DMS79 treated with DMSO at 0.1 percent for 48 hours (cell line): ENCODE measurements at regions not wholly inside any gene's neighbourhood (a gene's known extent, or its start where the extent isn't known, plus 50 kb on each side); places are given as distances from the start of the nearest gene placed in this dataset.

ENCODE experiments used
- DNase-seq: peaks from one replicate; lab custom pipeline; 2025; lab: John Stamatoyannopoulos, UW

DNA sequence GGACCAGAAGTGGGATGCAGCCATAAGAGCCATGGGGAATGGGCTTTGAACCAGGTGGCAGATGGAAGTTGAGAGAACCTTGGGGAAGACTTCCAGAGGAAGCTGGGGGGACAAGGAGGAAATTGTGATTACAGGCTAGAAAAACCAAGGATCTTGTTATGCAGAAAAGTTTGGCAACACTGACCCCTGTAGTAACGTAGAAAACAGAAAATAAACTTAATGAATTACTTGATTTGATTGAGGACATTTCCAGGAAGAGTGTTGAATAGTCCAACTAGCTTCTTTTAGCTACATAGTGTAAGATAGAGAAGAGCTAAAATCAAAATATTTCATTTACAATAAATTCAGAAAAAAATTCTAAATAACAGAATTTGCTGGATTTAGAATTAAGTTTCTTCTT is 91.9 kb upstream of the GPC1 start:
- DNase-seq, result no peak

DNA sequence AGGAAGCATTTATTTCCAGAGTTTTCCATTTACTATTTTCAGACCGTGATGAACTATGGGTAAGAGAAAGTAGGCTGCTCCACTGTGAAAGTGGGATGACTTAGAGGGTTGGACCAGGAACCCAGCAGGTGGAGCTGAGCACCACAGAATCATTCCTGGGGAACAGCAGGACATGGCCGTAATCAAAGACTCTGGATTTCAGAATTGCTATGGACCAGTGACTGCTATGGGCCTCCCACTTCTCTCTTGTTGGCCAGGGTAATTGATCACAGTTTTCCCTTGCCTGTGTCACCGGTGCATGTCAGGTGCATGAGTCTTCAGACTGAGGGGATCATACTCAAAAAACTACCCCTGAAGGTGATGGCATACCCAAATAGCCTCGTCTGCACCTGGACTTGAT is 90.6 kb upstream of the GPC1 start:
- no peak for DNase-seq

DNA sequence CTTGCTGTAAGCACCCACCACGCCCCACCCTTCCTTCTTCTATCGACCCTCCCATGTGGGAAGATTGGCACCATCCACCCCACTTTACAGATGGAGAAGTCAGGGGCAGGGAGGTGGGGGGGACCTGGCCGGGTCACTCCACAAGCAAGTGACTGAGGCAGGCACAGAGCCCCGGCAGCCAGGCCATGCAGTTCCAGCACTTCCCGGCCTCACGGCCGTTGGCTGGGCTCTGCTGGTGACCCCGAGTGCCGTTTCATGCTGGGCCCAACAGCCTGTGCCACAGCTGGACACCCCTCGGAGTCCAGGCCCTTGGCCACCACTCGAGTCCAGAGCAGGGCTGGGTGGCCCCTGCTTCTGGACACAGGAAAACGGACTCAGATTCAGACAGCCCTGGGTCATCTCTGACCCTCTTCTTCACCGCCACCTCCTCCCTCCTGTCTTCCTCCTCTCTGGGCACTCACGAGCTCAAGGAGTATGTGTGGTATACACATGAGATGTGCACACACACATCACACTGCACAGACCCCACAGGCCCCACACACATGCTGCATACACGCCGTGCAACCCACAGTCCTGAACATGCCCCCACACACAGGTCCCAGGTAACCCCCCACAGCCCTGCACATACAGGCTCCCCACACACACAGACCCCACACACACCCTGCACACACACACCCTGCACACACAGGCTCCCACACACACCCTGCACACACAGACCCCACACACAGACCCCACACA is 89.3 kb upstream of the GPC1 start:
- no peak for DNase-seq

DNA sequence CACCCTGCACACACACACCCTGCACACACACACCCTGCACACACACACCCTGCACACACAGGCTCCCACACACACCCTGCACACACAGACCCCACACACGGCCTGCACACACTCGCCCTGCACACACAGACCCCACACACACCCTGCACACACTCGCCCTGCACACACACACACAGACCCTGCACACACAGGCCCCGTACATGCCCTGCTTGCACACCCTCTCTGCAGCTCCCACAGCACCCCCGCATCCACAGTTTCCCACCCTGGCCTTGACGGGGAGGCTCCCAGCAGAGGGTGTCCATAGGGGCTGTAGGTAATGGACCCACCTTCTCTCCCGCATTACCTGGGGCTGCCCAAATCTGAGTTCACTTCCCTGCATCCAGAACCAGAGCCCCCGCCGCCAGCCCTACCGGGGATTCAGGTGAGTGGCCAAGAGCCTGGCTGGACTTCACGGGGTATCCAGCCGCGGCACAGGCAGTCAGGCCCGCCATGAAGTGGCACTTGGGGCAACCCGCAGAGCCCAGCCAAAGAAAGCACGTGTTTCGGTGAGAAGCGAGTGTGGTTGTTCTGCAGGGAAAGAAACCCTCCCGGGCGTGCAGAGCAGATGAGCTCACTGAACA is 88.6 kb upstream of the GPC1 start:
- DNase-seq, result no peak

DNA sequence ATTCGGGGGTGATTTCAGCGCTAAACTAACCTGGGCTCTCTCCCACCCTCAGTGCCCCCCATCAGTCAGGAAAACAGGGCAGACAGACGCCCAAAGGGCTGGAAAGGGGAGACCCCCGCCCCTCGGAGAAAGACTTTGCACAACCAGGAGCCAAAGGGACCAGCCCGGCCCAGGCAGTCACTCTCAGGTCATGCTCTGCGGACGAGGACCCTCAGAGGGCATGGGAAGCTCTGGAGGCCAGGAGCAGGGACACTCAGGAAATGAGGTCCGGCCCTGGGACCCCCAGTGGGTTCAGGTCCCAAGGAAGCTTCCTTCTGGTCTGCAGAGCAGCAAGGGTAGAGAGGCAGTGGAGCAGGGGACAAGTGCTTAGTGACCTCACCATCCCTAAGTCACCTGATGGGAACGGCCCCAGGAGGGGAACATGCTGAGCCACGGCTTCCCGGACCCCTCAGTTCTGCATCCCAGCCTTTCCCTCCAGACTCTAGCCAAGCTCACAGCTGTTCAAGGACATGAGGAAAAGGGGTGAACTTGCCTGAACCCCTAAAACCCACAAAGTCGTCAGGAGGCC is 88.0 kb upstream of the GPC1 start:
- no peak for DNase-seq

DNA sequence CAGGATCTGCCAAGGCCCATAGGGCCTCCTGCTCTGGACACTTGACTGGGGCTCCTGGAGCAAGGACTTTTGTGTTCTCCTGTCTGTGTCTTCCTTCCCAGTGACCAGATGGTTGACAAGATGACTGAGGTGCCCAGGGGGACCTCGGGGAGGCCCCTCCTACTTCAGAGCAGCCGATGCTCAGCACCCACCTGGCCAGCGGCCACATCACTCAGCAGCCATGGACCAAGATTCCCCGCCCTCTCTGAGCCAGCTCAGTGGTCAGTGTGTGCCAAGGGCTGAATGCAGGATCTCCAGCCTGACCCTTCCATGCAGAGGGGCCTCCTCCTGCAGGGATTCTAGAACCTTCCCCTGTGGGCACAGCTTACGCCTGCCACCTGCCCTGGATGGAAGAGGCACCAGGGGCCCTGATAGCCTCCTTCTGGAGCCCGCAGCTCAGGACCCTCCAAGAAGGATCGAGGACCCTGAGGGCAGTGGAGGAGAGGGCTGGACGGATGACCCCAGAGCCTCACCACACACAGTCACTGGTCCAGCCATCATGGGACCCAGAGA is 87.4 kb upstream of the GPC1 start:
- no peak for DNase-seq

DNA sequence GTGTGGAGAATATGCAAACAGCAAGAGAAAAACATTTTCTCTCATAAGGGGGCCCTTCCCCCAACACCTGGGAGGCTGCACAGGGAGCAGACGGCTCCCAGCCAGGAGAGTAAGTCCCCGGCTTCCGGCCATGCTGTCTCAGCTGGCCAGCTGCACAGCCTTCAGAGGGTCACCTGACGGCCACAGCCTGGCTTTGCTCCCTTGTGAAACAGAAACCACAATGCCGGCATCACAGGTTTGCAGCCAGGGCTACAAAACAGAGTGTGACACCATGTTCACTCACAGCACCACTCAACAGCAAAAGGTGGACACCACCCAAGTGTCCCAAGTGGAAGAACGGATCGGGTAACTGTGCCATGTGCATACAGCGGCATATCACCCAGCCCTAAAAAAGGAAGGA is 86.9 kb upstream of the GPC1 start:
- DNase-seq, result no peak

DNA sequence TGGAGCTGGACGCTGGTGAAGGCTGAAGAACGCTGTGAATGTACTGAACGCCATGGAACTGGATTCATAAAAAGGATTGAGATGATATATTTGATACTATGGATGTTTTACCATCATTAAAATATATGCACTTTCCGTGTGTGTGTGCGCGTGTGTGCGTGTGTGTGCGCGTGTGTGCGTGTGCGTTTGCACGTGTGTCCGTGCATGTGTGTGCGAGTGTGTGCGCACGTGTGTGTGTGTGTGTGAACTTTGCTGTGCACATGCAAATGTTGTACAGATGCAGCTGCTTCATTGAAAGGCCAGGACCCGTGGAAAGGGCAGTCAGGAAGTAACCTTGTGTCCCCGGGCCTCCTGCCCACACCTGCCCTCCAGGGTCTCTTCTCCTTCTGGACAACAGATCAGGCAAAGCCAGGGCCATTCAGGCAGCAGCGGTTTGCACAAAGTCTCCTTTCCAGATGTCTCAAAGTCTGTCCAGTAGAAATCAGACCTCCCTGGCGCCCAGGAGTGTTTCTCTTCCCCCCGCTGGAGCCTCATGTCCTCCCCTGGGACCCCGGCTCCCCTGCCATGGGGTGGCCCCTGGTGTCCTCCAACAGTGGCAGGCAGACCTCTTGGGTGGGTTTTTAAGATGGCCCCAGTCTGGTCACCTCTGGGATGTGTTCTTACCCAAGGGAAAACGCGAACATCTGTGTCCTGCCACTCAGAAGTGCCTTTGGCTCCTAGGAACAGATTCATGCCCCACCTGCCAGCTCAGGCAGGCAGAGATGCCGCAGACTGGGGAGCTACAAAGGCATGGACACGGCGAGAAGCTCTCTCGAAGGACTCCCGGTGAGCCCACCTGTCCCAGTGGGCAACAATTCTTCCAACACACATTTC is 86.1 kb upstream of the GPC1 start:
- DNase-seq, result no peak

DNA sequence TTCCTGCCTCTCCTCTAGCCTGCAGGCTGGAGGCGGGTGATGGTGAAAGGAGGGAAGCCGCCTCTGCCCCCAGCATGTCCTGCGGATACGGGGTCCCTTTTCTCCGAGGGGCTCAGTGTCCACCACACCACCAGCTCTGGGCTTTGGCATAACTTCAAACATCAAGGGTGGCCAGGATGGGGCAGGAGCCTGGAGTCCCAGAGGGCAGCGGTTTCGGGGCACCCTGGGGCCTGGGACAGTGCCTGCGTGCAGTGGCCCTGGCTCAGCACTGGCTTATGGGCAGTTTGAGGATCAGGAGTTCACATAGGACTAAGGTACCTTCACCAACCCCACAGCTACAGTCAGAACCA is 85.5 kb upstream of the GPC1 start:
- DNase-seq, result no peak

DNA sequence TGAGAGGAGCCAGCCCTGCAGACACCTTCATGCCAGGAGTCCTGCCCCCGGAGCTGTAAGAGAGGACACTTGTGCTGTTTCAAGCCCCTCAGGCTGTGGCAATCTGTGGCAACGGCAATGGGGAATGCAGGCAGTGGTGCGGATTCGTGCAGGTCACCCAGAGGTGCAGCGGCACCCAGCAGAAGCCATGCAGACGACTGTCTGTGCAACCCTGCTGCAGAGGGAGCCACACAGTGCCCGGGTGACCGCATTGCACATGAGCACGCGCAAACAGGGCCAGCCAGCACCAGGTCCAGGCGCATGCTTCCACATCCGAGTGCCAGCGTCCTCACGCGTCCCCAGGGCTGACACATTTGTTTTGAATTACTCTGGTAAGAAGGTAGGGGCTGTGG is 84.8 kb upstream of the GPC1 start:
- DNase-seq, result no peak

DNA sequence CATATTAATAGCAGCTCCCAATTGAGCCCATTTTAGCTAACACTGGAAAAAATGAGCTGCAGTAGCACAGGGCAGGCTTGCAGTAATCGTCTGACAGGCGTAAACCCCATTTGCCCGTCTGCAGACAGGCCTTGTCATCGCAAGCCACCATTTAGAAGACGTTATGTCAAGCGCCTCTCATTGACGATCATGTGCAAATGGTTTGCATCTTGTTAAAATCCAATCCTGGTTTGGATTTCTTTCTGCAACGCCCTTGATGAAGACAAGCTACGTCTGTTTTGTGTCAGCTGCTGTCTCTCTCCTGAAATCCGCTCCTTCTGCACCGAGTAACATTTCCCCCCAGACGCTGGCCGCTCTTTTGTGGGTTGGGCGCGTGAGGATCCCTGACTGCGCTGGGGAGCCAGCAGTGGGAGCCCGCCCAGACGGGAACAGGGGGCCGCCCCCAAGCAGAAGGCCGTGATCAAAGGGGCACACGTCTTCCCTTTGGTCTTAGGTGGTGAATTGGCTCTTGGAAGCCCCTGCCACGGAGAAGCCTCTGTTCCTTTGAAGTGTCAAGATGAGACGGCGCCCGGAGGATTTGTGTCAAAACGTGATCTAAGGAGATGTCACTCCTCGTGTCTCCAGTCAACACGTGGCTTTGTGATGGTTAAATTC is 84.2 kb upstream of the GPC1 start:
- no peak for DNase-seq

DNA sequence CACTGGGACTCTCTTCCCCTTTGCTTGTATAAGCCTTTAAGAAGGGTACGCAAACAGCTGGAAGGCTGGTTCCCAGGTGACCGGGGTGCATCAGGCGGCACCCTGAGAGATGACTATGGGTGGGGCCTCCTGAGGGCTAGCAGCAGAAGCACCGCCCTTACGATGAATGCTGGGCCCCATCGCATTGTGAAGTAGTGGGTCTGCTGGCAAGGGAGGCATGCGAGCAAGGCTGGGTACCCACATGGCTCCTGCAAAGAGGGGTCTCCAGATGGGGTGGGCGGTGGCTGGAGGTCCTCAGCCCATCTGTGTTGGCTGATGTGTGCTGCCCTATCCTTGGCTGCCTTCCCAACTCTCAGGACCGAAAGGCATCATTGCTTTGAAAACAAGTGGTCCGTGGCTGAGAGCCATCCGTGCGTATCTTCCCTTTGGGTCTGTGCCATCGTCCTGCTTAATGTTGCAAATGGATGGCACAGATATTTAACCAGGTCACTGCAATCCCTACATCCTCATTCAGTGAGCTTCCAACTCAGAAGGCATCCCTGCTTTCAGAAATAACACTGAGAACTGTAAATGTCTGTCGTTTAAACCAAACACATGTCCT is 83.5 kb upstream of the GPC1 start:
- DNase-seq, result peak; percentile 98

DNA sequence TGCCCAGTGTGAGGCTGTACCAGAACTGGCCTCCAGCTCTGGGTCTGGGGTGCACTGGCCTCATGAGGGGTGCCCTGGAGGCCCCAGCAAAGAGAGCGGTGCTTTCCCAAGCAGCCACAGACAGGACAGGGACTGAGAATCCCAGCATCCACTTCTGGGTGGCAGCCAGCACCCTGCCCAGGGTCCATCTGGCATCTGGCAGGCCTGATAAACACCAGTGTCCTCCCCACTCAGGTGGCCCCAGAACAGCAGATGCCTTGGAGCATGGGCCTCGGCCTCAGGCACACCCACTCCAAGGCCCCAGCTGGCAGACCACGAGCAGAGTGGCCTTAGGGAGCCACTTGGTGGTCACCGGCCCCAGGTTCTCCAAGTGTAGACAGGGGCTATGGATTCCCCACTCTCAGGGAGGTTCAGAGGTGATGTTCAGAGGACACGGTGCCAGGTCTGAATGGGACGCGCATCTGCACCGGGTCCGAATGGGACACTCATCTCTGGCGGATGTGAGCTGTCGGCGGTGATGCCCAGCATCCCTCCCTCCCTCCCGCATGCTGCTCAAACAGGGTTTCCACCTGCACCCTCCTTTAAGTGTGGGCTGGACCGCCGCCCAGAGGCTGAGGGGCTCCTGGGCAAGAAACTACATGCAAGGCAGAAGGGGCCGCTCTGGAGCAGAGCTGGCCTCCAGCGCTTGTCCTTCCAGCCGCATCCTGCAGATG is 82.2 kb upstream of the GPC1 start:
- peak; percentile 71 for DNase-seq

DNA sequence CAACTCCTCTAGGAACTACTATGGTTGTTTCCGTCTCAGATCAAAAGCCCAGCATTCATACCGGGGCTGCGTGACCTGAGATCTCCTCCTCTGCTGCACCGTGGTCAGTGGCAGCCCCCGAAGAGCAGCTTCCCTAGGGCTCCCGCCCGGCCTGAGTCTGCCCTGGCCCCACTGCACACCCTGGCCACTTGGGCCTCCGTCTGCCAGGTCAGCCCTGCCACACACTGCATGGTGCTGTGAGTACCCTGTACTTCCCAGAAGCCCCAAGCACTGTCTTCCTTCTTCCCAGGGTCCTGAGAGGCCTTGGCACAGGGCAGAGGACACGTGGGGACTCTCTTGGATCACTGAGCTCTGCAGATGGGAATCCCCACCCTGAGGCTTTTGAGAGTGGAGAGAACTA is 81.5 kb upstream of the GPC1 start:
- DNase-seq, result no peak

DNA sequence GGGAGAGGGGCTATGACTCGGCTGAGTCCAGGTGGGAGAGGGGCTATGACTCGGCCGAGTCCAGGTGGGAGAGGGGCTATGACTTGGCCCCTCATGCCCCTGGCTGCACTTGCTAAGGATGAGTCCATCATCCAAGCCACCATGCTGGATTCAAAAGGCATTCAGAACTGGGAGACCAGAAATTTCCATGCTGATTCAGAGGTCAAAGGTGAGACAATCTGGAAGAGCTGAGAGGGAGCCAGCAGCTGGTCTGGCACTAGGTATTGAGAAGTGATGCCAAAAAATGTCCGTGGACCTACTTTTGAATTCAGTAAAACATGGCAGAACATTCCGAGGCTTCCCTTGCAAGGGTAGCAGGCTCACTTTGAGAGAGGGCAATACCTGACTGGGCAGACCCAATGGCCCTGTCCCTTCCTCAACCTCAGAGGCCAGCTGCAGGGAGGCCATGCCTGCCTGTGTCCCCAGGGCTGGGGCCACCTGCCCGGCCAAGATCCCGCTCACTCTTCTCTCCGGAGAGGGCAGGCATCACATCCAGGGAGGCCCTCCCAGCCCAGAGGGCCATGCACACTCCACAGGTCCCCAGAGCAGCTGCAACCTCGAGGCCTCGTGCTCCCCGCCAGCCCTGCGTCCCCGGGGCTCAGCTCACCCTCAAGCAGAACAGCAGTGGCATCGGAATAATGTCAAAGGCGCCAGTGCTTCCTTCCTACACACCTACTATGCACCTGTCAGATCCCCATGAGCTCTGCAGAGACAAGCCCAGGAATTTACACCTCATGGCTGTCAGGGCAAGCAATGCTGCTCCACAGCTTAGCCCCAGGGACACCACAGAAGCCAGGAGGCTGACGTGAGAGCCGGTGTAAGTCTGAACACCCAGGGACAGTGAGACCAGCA is 80.2 kb upstream of the GPC1 start:
- no peak for DNase-seq

DNA sequence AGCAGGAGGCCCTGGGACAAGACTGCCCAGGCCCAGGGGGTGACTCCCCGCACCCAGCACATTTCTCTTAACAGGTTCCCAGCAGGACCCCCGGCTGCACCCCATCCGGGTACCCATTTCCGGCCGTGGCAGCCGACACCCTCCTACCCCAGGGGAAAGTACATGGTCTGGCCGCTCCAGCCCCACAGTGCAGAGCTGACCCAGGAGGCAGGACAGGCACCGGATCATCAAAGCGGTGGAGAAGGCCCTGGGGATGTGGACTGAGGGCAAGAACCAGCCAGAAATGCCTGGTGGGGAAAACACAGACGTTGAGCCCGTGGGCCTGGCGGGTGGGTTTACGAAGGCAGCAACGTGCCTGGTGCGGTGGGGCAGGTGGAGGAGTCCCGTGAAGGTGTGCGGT is 79.5 kb upstream of the GPC1 start:
- DNase-seq, result no peak

DNA sequence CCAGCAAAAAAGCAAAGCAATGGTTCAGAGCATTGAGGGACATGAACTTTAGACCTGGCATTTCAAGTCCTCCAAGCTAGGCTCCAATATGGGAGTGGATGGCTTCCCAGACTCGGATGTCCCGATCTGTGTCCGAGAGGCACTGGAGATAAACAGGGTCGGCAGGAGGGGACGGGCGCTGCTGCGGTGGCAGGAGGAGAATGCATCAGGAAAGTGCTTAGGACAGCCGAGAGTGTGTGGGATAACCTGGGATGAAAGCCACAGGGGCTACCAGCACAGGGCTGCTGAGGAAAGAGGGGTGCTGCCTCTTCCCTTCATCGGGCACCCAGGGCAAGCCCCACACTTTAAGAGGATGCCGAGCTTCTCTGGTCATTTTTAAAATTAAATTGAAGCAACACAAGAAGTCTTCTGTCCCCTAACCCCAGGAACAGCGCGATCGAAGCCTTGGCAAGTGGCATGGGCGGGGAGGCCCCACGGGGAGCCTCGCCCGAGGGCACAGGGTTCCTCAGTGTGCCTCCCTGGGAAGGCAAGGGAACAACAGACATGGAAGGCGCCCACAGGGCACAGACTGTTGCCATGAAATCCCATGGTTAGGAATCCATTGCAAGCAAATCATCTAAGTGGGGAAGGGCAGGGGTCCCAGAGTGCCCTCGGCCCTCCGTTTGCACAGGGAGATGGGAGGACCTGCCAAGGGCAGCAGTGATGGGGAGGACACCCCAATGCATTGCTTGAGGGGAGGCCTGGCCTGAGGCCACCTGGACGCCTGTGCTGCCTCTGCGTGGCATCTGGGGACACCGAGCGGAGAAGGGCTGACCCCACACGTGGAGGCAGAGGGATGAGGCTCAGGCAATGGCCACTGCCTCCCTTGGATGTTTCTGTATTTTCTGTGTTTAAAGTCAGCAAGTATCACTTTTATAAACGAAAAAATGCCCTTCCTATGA is 78.5 kb upstream of the GPC1 start:
- no peak for DNase-seq

DNA sequence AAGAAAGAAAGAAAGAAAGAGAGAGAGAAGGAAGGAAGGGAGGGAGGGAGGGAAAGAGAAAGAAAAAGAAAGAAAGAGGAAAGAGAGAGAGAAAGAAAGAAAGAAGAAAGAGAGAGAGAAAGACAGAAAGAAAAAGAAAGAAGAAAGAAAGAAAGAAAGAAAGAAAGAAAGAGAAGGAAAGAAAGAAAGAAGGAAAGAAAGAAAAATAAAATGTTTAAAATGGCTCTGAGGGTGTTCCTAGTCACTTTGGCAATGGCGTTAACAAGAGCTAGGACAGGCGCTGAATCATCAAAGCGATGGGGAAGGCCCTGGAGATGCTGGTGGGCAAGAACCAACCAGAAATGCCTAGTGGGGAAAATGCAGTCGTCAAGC is 77.8 kb upstream of the GPC1 start:
- DNase-seq, result no peak

DNA sequence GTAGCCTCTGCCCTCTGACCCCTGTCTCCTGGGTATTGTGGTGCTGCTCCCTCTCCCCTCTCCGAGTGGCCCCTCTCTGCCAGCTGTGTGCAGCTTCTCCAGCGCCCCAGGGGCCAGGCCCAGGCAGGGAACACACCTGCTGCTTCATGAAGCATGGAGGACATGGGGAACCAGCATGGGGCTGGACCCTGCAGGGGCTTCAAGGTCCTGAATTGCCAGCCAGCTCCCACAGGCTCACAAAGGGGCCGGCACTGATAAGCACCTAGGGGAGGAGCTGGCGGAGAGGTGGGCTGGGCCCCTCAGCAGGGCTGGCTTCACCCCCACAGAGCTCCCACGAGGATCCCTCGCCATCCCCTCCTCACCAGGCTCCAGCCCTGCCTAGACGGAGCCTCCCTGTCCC is 77.4 kb upstream of the GPC1 start:
- DNase-seq, result no peak
